HuH-7.5 (cell line): ENCODE measurements at regions not wholly inside any gene's neighbourhood (a gene's known extent, or its start where the extent isn't known, plus 50 kb on each side); places are given as distances from the start of the nearest gene placed in this dataset.

ENCODE experiments used
- DNase-seq: peaks from one replicate; pipeline ENCODE4 v3.0.0; 2011; ENCODE audit warnings: low spot score

DNA sequence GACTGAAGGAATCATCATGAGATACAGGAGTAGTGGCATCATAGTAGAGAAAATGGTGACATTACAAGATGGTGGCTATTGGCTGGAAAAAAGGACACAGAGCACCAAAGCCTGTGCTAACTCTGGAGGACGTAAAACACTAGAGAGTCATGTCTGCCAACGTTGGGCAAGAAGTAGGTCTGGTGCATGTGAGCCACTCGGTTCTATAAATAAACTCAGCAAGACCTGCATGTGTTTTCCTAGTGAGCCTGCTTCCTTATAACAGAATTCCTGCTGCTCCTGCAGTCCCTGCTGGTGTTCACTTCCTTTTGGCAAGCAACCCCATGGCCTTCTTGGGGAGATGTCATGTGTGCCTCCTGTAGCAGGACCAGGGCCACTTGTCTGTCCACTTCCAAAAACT, 325.2 kb downstream of the OSR1 start:
- DNase-seq = no peak

DNA sequence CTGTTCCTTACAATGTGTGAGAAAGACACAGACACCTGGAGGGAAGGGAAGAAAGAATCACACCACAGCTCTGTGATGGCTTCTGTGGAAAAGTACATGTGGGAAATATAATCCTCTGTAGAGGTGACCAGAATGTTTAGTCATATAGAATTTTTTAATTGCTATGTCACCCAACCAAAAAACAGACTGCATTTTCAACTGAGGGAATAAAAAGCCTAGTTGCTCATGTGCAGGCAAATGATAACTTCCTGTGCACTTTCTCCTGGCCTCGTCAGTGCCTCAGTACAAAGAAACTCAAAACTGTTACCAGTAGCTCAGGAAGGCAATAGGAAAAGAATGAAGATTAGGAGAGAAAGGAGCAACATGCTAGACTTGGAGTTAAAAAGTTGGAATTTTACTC, 326.8 kb downstream of the OSR1 start:
- no peak for DNase-seq

DNA sequence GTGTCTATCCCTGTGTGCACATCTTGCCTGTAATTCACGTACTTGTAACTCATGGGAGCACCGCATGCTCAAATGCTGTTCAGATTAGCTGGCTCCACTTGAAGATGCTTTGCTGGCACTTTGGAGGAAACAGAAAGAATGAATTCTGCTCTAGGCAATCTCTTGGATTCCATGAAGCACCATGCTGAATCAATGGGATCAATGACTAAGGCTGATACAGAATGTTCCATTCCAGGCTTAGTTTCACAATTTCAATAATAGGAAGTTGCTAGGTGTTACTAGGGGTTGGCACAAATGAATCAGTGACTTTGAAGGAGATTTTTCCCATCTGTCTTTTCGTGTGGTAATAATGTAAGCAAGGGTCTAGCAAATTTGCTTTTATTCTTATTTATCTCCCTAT, 328.8 kb downstream of the OSR1 start:
- DNase-seq = no peak

DNA sequence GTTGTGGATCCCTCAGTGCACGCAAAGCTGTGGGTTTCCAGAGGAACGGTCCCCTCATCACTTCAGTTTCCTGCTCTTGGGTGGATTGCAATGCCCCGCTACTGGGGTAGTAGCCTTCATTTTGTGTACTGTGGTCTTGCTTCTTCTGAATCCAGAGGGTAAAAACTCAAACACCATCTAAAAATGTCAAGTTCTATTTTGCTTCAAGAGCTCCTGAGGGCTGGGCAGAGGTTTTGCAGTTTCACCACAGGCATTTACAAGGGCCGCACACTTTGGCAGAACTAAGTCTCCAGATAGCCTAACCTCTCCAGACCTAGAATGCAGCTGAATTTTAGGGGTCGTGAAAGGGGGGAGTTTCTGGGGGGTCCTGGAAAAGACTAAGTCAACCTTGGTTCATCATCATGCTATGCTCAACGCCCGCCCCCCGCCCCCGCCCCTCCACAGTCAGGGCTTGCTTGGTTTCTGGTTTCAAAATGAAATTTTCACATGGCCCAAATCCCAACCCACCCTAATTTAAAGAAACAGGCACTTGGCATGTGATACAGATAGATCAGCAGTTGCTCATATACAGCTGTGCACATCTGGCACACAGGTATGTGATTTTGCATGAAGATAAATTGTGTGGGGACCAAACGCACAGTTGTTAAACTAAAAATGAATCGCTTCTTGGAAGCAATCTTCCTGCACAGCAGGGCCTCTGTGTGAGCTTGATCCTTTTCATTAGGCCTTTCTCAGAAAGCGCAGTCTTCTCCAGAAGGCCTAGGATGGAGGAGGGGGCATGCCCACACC, 329.6 kb downstream of the OSR1 start:
- DNase-seq = no peak

DNA sequence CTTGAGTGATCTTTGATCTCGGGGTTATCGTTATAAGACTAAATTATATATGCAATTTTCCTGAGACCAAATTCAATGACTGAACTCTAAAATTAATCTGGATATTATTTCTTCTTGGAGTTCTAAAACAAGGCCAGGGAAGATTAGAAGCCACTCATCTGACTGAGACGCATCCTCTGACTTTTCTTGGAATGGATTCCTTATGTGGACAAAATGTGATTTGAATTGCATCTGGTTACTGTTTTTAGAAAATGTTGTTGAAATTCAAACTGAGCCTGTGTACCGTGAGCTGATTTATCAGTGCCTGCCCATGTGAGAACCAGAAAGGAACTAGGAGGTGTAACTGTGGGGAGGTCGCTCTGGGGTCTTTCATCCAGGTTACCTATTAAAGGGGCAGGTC, 330.8 kb downstream of the OSR1 start:
- no peak for DNase-seq

DNA sequence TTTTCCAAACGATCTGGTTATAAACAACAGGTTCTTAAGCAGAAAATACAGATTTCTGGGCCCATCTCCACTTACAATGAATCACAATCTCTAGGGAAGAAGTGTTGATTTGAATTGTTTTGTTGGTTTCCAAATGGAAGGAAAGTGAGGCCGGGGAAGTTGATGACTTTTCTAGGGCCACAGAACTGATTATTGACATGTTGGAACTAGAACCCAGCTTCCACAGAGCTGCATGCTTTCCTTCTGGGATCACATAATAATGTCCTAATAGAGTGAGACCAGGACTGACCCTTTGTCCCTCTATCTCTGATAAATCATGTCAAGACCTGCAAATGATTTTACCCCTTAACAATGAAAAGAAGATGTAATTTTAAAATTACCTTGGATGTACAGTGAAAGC, 332.2 kb downstream of the OSR1 start:
- DNase-seq = no peak

DNA sequence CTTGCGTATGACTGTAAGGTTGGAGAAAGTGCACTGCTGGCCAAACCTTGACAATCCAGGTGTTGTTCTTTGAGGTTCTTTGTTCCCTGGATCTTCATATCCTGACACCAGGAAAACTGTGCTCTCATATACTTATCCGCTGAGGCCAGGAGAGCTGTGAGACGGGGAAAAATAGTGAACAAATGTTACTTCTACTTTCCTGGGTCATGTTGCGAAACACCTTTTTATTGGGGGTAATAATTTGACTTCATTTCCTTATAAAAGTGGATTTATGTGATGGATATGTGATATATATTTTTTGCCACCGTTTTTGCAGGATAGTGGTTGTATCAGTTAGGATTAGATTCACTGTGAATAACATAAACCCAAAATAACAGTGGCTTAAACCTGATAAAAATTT, 336.1 kb downstream of the OSR1 start:
- DNase-seq = no peak

DNA sequence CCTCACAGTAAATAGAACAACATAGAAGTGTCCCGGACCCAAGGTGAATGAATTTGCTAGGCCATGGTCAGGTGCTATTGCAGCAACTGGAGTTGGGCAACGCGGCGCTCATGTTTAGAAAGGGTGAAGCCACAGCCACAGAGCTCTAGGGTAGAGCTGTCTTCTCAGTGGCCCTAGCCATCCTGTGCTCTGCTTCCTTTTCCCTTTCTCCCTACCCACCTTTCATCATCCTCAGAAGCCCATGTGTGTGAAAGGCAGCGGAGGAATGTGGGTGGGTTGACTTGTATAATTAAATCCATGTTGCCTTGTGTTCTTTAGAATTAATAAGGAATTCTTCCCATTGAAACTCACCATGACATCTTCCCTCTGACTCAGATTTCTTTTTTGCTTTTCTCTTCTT, 336.7 kb downstream of the OSR1 start:
- DNase-seq = peak; percentile 13

DNA sequence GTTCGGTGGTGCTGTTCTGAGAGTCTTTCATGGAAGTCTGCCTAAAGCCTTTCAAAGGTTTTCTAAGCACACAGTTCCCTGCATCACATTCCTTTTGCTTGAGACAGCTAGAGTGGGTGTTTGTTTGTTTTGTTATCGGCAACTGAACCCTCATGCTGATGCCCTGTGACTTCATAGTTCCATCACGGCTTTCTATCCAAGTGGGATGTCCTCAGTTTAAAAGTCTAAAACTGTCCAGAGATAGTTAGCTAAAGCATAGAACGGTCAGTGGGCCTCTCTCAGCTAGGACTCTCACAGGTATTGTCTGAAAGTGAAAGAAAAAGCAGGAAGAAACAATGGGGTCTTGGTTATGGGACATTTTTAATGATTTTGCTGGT, 337.3 kb downstream of the OSR1 start:
- no peak for DNase-seq

DNA sequence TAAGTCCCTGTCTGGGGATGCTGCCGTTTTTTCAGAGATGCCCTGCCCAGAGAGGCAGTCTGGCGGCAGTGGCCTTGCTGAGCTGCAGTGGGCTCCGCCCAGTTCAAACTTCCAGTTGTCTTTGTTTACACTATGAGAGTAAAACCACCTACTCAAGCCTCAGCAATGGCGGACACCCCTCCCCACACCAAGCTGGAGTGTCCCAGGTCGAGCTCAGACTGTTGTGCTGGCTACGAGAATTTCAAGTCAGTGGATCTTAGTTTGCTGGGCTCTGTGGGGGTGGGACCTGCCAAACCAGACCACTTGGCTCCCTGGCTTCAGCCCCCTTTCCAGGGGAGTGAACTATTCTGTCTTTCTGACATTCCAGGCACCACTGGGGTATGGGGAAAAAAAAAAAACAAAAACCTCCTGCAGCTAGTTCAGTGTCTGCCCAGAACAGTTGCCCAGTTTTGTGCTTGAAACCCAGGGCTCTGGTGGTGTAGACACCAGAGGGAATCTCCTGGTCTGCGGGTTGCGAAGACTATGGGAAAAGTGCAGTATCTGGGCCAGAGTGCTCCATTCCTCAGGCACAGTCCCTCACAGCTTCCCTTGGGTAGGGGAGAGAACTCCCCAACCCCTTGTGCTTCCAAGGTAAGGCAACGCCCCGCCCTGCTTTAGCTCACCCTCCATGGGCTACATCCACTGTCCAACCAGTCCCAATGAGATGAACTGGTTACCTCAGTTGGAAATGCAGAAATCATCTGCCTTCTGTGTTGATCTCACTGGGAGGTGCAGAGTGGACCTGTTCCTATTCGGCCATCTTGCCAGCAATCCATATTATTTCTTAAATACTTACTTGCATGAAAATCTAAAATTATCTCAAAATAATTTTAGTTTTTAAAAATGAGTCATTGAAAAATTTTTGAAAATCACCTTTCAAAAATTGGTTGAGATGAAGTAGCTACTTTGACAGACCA, 338.0 kb downstream of the OSR1 start:
- no peak for DNase-seq

DNA sequence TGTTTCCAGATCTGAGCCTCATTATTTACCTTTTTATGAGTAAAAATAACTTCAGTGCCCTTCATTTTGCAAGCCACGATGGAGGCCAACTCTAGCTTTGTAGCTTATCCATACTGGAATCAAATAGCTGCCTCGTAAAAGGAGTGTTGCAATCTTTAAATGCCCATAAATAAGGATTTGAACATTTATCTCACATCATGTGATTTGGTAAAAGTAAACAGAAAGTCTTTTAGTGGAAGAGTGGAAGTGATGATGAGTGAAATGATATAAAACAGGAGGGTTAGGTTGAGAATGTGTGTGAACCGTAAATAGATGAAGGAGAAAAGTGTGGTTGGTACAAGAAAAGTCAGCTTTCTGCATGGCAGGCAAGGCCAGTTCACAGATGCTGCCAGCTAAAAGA, 348.9 kb downstream of the OSR1 start:
- no peak for DNase-seq

DNA sequence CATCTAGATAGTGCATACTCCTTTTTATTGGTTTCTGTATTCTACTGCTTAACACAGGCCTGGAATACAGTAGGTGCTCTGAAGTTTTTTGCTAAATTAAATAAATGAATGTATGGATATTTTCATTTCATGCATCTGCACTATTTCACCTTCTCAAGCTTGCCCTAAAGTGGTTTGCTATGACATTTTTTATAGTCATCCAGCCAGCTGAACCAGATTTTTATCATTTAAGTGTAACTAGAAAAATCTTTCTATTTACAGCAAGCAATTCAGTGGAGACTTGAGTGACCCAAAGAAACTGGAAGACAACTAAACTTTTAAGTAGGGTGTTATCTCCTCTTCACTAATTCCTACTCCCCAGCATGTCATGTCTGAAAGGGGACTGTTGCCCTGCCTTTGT, 354.9 kb downstream of the OSR1 start:
- DNase-seq = no peak

DNA sequence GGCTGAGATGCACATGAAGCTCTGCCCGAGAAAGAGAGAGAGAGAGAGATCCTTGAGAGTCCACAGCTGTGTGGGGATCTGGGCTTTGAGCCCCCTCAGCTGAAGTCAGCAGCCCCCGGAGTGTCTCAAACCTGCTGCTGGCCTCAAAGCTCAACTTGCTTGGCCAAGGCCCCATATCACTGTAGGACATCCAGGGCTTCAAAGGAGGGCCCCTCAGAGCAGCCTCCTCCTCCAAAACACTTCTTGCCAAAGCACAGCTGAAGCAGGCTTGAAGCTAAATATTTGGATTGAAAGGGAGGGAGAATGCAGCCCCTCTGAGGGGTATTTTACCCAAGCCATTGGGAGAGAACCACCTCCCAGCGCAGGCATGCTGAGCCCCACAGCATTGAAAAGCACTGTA, 357.6 kb downstream of the OSR1 start:
- DNase-seq = no peak

DNA sequence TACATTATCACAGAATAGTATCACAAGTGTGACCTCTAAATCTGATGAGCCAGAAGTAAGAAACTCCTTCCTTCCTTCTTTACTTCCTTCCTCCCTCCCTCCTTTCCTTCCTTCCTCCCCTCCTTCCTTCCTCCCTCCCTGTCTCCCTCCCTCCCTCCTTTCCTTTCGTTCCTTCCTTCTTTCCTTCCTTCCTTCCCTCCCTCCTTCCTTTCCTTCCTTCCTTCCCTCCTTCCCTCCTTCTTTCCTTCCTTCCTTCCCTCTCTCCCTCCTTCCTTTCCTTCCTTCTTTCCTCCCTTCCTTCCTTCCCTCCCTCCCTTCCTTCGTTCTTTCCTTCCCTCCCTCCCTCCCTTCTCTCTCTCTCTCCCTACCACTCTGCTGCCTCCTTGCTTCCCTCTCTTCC, 359.2 kb downstream of the OSR1 start:
- DNase-seq = no peak

DNA sequence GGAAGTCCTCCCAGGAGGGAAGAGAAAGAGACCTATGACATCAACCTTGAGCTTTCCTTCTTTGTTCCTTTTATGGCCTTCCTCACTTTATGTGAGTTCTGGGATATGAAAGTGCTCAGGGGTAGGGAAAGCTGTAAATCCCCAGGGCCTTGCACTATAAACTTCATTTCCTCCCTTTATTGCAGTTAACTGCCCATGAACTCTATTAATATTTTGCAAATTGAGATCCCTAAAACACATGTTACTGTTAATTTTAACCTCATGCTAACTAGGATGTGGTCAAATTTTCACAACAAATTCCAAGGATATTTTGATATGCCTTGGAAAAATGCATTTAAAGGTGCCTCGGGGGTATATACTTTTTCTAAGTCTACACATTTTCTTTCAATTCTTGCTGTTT, 359.9 kb downstream of the OSR1 start:
- DNase-seq = no peak

DNA sequence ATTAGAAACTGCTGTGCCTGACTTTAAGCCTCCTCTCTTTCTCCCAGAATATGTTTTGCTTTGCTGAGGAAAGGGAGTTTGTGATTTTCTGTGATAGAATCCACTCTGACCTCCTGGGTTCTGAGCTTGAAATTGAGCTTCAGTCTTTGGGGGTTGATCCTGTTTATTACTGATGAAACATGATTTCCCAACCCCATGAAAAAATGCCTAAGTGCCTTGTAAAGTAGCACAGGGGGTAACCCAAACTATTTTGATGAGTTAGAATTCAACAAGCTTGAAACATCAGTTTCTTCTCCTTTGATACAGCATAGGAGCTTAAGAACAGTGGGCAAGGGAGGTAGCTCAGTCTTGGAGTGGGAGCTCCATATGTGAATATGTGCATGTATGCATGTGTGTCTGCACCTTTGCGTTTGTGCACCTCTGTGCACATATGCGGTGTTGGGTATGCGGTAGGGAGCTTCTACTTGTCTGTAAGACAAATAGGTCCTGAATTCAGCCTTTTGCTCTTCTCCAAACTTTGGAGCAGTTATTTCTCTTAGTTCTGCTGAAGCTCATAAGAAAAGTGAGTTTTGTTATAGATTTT, 364.6 kb downstream of the OSR1 start:
- DNase-seq = no peak

DNA sequence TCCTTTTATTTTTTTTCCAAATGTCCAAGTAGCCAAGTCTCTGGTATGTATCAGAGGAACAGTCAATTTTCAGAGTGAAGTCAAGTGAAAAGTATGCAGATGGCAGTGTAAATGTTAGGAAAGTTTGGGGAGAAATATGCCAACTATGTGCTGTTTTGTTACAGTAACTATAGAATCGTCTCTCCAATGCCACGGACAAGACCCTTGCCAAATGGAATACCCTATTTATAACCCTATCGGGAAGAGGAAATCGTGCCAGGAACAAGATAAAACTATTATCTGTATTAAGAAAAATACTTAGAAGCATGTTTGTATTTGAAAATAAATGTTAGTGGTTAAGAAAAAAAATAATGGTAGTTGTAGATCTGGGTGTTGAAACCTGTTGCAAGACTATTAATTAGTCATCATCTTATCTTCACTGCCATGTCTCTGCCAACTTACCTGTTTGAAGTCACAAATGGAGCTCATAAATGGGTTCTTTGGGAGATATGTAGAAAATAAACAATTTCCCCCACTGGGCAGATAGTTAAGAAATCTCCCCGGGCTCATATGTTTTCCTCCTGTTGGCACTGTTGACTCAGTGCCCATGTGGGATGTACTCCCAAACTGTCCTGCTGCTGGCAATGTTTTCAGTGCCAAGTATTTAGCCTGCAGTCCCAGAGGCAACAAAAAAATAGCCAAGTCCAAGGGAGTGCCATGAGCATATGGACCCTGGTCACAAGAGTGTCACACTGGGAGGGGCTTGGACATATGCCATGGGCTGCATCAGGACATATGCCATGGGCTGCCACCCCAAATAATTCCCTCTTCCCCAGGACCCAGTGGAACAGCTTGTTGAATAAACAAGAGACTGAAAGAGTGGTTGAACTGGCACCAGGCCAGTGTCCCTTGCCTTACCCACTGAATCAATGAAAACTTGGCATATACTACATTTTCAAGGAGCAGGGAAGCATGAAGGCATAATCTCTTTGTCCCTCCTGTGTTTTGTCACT, 366.9 kb downstream of the OSR1 start:
- no peak for DNase-seq

DNA sequence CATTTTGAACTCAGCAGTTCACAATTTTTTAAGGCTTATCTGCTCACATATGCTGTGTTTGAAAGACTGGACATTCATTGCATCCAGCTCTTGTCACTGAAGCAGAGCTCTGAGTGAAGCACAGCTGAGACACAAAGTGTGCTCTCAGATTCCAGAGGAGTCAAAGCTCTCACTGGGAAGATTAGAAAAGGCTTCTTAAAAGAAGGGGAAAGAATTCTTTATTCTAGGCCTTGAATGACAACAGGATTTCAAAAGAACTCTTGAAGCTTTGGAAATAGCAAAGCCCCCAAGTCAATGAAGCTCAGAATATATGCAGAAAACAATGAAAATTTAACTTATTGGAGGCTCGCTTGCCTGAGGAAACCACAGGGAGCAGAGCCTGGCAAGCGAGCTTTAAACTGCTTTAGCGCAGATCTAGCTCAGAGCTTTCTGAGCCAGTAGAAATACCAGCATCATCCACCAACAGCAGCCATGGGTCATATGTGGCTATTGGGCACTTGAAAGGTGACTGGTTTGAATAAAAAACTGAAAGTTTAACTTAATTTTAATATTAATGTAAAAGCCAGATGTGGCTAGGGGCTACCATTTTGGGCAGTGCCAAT, 369.7 kb downstream of the OSR1 start:
- no peak for DNase-seq

DNA sequence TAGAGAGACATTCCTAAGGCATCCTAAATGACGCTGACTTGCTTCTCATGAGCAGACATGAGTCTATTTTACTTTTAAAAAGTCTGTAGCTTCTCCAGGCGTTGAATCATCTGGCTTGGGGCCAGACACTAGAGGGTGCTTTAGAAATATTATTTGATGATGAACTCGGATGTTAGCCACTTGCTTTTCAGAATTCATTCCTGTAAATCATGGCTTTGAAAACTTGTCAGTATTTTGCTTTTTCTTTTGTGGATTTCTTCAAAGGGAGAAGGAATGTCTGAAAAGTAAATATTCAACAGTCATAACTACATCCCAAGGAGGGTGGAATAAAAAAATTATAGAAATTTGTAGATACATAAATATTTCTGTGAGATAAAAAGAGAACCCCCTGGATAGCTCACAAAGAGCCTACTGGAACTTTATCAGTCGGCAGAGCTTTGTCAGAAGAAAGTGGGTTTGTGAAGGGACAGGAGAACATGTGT, 370.8 kb downstream of the OSR1 start:
- no peak for DNase-seq

DNA sequence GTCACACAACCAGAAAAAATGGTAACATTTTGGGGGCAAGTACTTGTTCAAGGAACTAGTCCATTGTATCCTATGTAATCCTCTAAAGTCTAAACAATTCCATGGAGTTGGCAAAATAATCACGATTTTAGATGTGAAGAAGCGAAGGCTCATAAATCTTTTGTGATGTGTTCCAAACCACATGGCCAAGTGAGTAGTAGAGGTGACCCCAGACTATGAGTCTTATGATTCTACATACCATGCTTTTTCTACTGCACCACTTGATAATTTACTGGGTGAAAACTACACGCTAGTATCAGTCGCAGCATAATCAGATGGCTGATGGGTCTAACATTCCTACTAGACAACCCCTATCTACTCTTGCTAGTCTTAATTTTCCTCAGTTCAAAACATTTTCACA, 371.4 kb downstream of the OSR1 start:
- DNase-seq = no peak

DNA sequence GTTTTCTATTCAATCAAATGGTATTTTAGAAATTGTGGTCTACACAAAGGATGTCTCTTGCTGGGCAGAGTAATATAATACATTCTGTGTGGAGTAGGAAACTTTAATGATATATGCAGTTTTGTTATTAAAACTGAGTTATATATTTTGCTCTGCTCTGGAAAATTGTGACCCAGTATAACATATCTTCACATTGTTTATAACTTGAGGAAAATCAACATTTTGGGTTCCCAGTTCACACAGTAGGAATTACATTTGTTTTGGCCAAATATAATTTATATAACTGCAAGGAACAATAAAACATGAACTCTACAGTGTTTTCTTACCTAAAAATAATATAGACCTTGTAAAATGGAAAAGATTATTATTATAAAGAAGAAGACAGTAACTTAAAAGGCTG, 372.4 kb downstream of the OSR1 start:
- DNase-seq = no peak
